GM19351 (cell line): ENCODE measurements at regions not wholly inside any gene's neighbourhood (a gene's known extent, or its start where the extent isn't known, plus 50 kb on each side); places are given as distances from the start of the nearest gene placed in this dataset.
A peak's percentile ranks its signal among the peaks of the same experiment; 100 is the strongest.

ENCODE experiments used
- ATAC-seq: cut with Tn5 transposase; IDR thresholded peaks from one replicate; pipeline ENCODE4 v1.9.1; 2021; ENCODE audit warnings: mild to moderate bottlenecking, moderate library complexity; ENCODE audit not compliant: unreplicated experiment

- no peak for ATAC-seq
Measured at GRCh38 chr4:11342401-11342800, 86.3 kb downstream of the HS3ST1 start.

- peak; percentile 56 for ATAC-seq
Measured at GRCh38 chr4:11341337-11342043, 87.2 kb downstream of the HS3ST1 start.

GRCh38 chr4:11338956-11339782 lies 89.5 kb downstream of the HS3ST1 start:
- ATAC-seq: peak; percentile 52

GRCh38 chr4:11337287-11337686 lies 91.4 kb downstream of the HS3ST1 start:
- no peak for ATAC-seq

- no peak for ATAC-seq
Measured at GRCh38 chr4:11336435-11336834, 92.3 kb downstream of the HS3ST1 start.

- ATAC-seq: no peak
Measured at GRCh38 chr4:11334887-11335286, 93.8 kb downstream of the HS3ST1 start.

DNA sequence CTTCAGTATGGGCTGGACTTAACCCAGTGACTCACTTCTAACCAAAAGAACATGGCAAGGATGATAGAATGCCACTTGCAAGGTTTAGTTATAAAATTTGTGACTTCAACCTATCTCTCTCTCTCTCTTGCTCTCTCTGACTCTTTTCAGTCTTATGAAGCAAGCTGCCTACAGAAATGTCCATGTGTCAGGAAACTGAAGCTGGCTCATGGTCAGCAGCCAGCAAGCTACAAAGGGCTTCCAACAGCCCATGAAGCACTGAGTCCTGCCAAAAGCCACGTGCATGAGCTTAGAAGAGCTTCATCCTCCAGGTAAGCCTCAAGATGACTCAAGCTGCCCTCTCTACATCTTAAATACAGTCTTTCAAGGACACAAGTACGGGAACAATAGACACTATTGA lies 100.3 kb downstream of the HS3ST1 start:
- ATAC-seq: no peak

DNA sequence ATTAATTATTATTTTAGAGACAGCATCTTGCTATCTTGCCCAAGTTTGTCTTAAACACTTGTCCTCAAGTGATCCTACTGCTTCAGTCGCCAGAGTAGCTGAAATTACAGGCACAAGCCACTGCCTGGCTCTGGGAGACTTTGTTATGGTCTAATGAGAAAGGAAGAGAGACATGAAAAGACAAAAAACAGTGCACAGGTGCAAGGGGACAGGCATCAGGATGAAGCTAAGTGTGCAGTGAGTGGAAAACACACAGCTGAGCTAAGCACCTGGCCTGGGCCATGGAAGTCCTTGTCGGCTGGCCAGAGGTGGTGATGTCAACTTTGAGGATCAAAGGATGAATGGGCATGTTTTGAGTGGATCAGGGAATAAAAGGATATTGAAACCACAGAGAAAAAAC lies 102.7 kb downstream of the HS3ST1 start:
- ATAC-seq: no peak

- ATAC-seq: no peak
Measured at GRCh38 chr4:11323771-11324170, 104.9 kb downstream of the HS3ST1 start.

- ATAC-seq: peak; percentile 66
Measured at GRCh38 chr4:11313157-11313943, 115.3 kb downstream of the HS3ST1 start.

- no peak for ATAC-seq
Measured at GRCh38 chr4:11312389-11312788, 116.3 kb downstream of the HS3ST1 start.

GRCh38 chr4:11301075-11301660 lies 127.5 kb downstream of the HS3ST1 start:
- no peak for ATAC-seq

GRCh38 chr4:11299836-11300235 lies 128.9 kb downstream of the HS3ST1 start:
- no peak for ATAC-seq

- ATAC-seq: no peak
Measured at GRCh38 chr4:11299016-11299415, 129.7 kb downstream of the HS3ST1 start.

DNA sequence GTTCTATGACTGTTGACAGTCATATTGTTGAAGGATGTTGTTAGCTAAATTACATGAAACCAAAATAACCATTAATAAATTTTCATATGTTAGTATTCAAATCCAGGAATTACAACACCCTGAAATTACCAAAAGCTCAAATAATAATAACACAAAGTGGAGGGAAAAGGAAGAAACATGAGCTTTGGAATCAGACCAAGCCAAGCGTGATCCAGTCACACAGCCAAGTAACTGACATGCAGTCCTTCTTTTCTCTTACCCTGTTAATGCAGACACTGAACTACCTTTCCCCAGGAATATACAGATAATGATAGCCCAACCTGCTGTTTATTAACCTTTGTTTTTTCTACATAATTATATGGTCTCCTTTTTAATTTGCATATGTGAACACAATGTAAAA lies 130.2 kb downstream of the HS3ST1 start:
- ATAC-seq: no peak

GRCh38 chr4:11297627-11298026 lies 131.1 kb downstream of the HS3ST1 start:
- peak; percentile 56 for ATAC-seq

- ATAC-seq: no peak
Measured at GRCh38 chr4:11297201-11297600, 131.5 kb downstream of the HS3ST1 start.

DNA sequence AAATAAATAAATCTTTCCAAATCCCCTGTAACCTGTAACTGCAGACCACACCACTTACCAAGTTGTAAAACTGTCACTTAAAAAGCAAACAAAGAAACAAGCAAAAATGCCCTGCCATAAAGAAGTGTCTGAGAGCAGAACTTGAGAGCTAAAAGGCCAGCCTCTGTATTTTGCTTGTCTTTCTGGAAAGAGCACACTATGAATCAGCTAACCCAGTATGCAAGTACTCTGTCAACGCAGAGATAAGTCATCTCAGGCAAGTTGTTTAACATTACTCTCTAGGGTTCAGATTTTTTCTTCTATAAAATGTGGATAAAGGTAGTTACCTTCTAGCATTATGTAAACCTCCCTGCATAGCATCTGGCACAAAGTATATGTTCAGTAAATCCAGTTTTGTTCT lies 134.8 kb downstream of the HS3ST1 start:
- no peak for ATAC-seq

DNA sequence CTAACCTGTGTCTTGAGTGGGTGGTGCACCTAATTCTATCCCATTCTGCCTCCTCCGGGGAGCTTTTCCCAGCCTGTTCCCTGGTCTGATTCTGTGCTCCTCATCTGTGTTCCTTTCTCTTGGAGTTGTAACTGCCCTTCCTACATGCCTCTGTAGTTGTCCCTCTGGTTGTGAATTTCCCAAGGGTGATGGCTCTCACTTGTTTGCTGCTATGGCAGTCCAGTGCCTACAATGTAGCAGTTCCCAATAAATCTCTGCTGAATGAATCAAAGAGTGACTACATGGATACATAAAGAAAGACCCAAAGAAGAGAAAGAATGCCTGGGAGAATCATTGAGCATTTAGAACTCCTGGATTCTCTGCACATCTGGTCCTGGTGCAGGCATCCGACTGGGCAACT lies 141.6 kb downstream of the HS3ST1 start:
- ATAC-seq: peak; percentile 7

- ATAC-seq: peak; percentile 76
Measured at GRCh38 chr4:11286533-11286932, 142.2 kb downstream of the HS3ST1 start.

- ATAC-seq: no peak
Measured at GRCh38 chr4:11281720-11282119, 147.0 kb downstream of the HS3ST1 start.
